ENCODE measurements at regions not wholly inside any gene's neighbourhood (a gene's known extent, or its start where the extent isn't known, plus 50 kb on each side); places are given as distances from the start of the nearest gene placed in this dataset.

DNA sequence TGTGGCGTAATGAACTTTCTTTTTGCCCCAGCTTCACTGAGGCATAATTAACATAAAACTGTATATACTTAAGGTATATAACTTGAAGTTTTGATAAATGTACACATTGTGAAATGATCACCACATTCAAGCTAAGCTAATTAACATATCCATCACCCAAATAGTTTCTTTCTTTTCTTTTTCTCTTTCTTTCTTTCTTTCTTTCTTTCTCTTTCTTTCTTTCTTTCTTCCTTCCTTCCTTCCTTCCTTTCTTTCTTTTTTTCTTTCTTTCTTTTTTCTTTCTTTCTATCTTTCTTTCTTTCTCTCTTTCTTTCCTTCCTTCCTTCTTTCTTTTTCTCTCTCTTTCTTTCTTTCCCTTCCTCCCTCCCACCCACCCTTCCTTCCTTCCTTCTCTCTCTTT is 62.5 kb downstream of the XCL1 start:
- H3K9me3 ChIP-seq = no peaks in the 10 kb centered on the region
- no peaks in the 10 kb centered on the region for H3K36me3 ChIP-seq
- no peaks in the 10 kb centered on the region for H3K27me3 ChIP-seq
- intact Hi-C loops (cut with DNase I; ENCODE audit: low total_unique reads) = no loop called here
- H3K27ac ChIP-seq = no peak overlapping the region
- TF ChIP-seq CTCF (IDR thresholded peaks at IDR 0.05) = no peak
- DNase-seq = no peak
- H3K4me1 ChIP-seq = peaks cover 0 to 16% (median 0%) of the 10 kb centered on the region in 4 donors
- H3K4me3 ChIP-seq = no peak overlapping the region

DNA sequence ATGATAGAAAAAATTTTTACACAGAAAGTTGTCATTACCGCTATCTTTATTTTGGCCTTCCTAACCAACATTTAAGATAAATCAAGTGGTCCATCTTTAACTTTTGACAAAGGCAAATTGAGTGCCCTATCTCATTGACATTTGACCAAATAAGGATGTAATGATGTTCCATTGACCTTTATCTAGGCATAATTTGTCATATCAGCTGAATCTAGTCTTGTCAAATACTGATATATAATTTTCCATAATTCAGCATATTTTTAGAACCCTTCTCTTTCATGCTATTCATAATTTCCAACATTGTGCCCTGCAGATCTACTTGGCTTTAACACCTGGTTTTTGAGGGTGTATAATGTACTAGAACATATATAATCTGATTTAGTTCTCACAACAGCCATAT is 63.8 kb downstream of the XCL1 start:
- no peak for TF ChIP-seq CTCF (IDR thresholded peaks at IDR 0.05)

DNA sequence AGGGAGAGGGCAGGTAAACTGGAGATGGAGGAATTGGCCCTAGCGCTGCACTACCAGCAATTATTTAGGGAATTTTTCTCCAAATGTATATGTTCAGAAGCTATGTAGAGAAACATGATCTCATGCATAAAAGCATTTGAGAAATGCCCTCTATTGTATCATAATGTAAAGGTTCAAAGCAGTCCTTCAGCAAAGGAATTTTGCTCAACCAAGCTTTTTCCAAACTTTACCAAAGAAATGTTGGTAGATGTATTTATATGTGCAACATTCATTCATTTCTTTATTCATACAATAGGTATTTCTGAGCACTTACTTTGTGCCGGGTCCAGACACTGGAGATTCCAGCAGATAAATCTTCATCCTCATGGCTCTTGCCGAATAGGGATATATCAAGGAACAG is 64.4 kb downstream of the XCL1 start:
- no peak for TF ChIP-seq CTCF (IDR thresholded peaks at IDR 0.05)
- intact Hi-C loops (cut with DNase I; ENCODE audit: low total_unique reads) = no loop called here
- H3K27ac ChIP-seq = no peak overlapping the region

More for the DNA sequence above, 63.8 kb downstream of the XCL1 start:
- H3K9me3 ChIP-seq = no peaks in the 10 kb centered on the region
- no peak overlapping the region for H3K4me3 ChIP-seq
- DNase-seq = no peak
- no peak overlapping the region for H3K27ac ChIP-seq
- H3K36me3 ChIP-seq = no peaks in the 10 kb centered on the region
- intact Hi-C loops (cut with DNase I; ENCODE audit: low total_unique reads) = no loop called here
- no peaks in the 10 kb centered on the region for H3K27me3 ChIP-seq
- H3K4me1 ChIP-seq = peaks cover 0 to 16% (median 0%) of the 10 kb centered on the region in 4 donors

DNA sequence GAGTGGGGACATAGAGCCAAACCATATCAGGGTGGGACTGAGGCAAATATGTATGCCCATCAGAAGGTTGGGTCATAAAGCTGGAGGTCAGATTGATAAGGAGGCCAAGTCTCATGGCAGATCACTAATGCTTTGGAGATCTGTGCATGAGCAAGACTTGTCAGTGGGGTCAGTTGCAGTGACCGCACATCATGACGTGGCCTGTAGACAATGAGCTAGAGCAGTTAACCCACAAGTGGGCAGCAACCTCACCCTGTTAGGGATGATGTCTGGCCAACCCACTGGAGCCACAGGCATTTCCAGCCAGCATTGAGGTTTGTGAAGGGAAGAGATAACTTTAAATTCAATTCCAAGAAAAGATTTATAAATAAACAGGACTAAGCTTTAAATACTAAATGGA is 66.7 kb downstream of the XCL1 start:
- H3K27ac ChIP-seq = no peak overlapping the region
- H3K4me1 ChIP-seq = no peaks in the 10 kb centered on the region
- H3K27me3 ChIP-seq = no peaks in the 10 kb centered on the region
- no peak overlapping the region for H3K4me3 ChIP-seq
- intact Hi-C loops (cut with DNase I; ENCODE audit: low total_unique reads) = no loop called here
- no peaks in the 10 kb centered on the region for H3K9me3 ChIP-seq
- TF ChIP-seq CTCF (IDR thresholded peaks at IDR 0.05) = no peak
- no peak for DNase-seq
- H3K36me3 ChIP-seq = no peaks in the 10 kb centered on the region

More for the DNA sequence above, 64.4 kb downstream of the XCL1 start:
- no peak for DNase-seq
- peaks cover 0 to 16% (median 0%) of the 10 kb centered on the region in 4 donors for H3K4me1 ChIP-seq
- no peak overlapping the region for H3K4me3 ChIP-seq
- no peaks in the 10 kb centered on the region for H3K9me3 ChIP-seq
- H3K36me3 ChIP-seq = no peaks in the 10 kb centered on the region
- no peaks in the 10 kb centered on the region for H3K27me3 ChIP-seq
